Muscle of back (tissue), 3 donors: ENCODE measurements at regions not wholly inside any gene's neighbourhood (a gene's known extent, or its start where the extent isn't known, plus 50 kb on each side); places are given as distances from the start of the nearest gene placed in this dataset.
"Not testable (repeated sequence)": the region's sequence is repeated elsewhere in the genome, so short reads cannot be mapped to it uniquely, and the experiment has no call there.

Source experiments
- DNase-seq, 3 donors: peaks; one replicate each; pipeline versions ENCODE4 v3.0.0 to v3.0.0-alpha.2; 2013

- no peak for DNase-seq
Measured at GRCh38 chr2:173467751-173468150, 113.1 kb downstream of the CDCA7 start.

GRCh38 chr2:173468266-173468793 is 113.7 kb downstream of the CDCA7 start:
- DNase-seq: no peak

GRCh38 chr2:173472112-173472511 is 117.4 kb downstream of the CDCA7 start:
- no peak for DNase-seq

- DNase-seq: no peak
Measured at GRCh38 chr2:173483137-173483536, 128.5 kb downstream of the CDCA7 start.

- DNase-seq: no peak
Measured at GRCh38 chr2:173488861-173489260, 134.2 kb downstream of the CDCA7 start.

GRCh38 chr2:173491418-173491817 is 136.7 kb downstream of the CDCA7 start:
- DNase-seq: no peak

- no peak for DNase-seq
Measured at GRCh38 chr2:173493874-173494273, 139.2 kb downstream of the CDCA7 start.

- peak in 2 of 3 donors; percentile 7 to 38 for DNase-seq
Measured at GRCh38 chr2:173496746-173497145, 142.1 kb downstream of the CDCA7 start.

GRCh38 chr2:173500953-173501352 is 146.3 kb downstream of the CDCA7 start:
- DNase-seq: no peak

GRCh38 chr2:173502296-173502695 is 147.6 kb downstream of the CDCA7 start:
- DNase-seq: no peak

GRCh38 chr2:173511357-173511756 is 156.7 kb downstream of the CDCA7 start:
- DNase-seq: no peak

GRCh38 chr2:173511942-173512341 is 157.3 kb downstream of the CDCA7 start:
- DNase-seq: no peak

GRCh38 chr2:173513107-173513727 is 158.5 kb downstream of the CDCA7 start:
- no peak for DNase-seq

GRCh38 chr2:173520918-173521317 is 166.2 kb downstream of the CDCA7 start:
- peak in 1 of 3 donors; percentile 3 for DNase-seq

- DNase-seq: peak in 1 of 3 donors; percentile 24
Measured at GRCh38 chr2:173521450-173522192, 166.9 kb downstream of the CDCA7 start.

GRCh38 chr2:173523497-173523896 is 168.8 kb downstream of the CDCA7 start:
- peak; percentile 20 to 75 (median 47) for DNase-seq

- peak in 1 of 3 donors; percentile 32 for DNase-seq
Measured at GRCh38 chr2:173524256-173524955, 169.7 kb downstream of the CDCA7 start.

- not testable (repeated sequence) for DNase-seq
Measured at GRCh38 chr2:173532732-173533531, 178.3 kb downstream of the CDCA7 start.

GRCh38 chr2:173537694-173538093 is 183.0 kb downstream of the CDCA7 start:
- DNase-seq: no peak

GRCh38 chr2:173539615-173540014 is 184.9 kb downstream of the CDCA7 start:
- DNase-seq: no peak

GRCh38 chr2:173544641-173545363 is 190.1 kb downstream of the CDCA7 start:
- no peak for DNase-seq
